AG09319 (cell line): ENCODE measurements at regions not wholly inside any gene's neighbourhood (a gene's known extent, or its start where the extent isn't known, plus 50 kb on each side); places are given as distances from the start of the nearest gene placed in this dataset.

Experiments
- DNase-seq: peaks from one replicate; pipeline ENCODE4 v3.0.0-alpha.2; 2010; ENCODE audit warnings: low read depth; ENCODE audit errors: extremely low read depth
- TF ChIP-seq, protein P1 (sequence below): IDR thresholded peaks from 2 replicates; pipeline ENCODE4 v1.5.1; 2011; ENCODE audit warnings: low read depth, mild to moderate bottlenecking, inconsistent platforms, low read length, moderate library complexity

DNA sequence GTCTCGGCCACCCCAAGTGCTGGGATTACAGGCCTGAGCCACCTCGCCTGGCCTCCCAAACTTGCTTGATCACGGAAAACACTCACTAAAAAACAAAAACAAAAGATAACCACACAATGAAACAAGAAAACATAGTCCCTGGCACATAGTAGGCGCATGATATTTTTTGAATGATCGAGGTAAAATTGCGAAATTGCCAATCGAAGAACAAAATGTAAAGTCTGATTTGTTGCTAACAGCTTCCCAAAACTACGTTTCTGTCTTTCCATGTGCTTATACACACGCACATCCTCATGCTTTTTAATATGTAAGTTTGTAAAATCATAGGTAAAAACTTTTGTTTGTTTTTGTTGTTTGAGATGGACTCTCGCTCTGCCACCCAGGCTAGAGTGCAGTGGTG is 168.5 kb upstream of the SALL4 start:
- no peak for DNase-seq
- TF ChIP-seq, protein P1, sequence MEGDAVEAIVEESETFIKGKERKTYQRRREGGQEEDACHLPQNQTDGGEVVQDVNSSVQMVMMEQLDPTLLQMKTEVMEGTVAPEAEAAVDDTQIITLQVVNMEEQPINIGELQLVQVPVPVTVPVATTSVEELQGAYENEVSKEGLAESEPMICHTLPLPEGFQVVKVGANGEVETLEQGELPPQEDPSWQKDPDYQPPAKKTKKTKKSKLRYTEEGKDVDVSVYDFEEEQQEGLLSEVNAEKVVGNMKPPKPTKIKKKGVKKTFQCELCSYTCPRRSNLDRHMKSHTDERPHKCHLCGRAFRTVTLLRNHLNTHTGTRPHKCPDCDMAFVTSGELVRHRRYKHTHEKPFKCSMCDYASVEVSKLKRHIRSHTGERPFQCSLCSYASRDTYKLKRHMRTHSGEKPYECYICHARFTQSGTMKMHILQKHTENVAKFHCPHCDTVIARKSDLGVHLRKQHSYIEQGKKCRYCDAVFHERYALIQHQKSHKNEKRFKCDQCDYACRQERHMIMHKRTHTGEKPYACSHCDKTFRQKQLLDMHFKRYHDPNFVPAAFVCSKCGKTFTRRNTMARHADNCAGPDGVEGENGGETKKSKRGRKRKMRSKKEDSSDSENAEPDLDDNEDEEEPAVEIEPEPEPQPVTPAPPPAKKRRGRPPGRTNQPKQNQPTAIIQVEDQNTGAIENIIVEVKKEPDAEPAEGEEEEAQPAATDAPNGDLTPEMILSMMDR = no peak

GRCh38 chr20:51969191-51969590 is 166.9 kb upstream of the SALL4 start:
- TF ChIP-seq, protein P1 = no peak
- DNase-seq = no peak

GRCh38 chr20:51968151-51968550 is 165.8 kb upstream of the SALL4 start:
- no peak for DNase-seq
- TF ChIP-seq, protein P1 = no peak

GRCh38 chr20:51966296-51966971 is 164.1 kb upstream of the SALL4 start:
- TF ChIP-seq, protein P1 = peak; percentile 71
- peak; percentile 22 for DNase-seq

GRCh38 chr20:51961964-51962761 is 159.8 kb upstream of the SALL4 start:
- no peak for DNase-seq
- TF ChIP-seq, protein P1 = no peak

GRCh38 chr20:51960047-51960675 is 157.8 kb upstream of the SALL4 start:
- TF ChIP-seq, protein P1 = no peak
- no peak for DNase-seq

GRCh38 chr20:51959066-51959542 is 156.8 kb upstream of the SALL4 start:
- DNase-seq = no peak
- TF ChIP-seq, protein P1 = no peak
